Cardiac fibroblast (primary cell): ENCODE measurements at regions not wholly inside any gene's neighbourhood (a gene's known extent, or its start where the extent isn't known, plus 50 kb on each side); places are given as distances from the start of the nearest gene placed in this dataset.
"Not testable (repeated sequence)": the region's sequence is repeated elsewhere in the genome, so short reads cannot be mapped to it uniquely, and the experiment has no call there.

Source experiments
- DNase-seq, 2 donors: peaks; one replicate each; pipeline versions ENCODE4 v3.0.0 to v3.0.0-alpha.2; 2010; ENCODE audit warnings: low read depth in 2 of 2
- H3K4me3 ChIP-seq, 2 donors: replicated peaks in 1 of 2; 1 replicate in 1 of 2; 2 replicates in 1 of 2; pipeline ENCODE4 v1.5.1; 2011; ENCODE audit warnings: low read depth in 2 of 2, low read length in 2 of 2, mild to moderate bottlenecking in 2 of 2, moderate library complexity in 1 of 2
- CTCF ChIP-seq: IDR thresholded peaks from one replicate; pipeline ENCODE4 v1.5.1; 2011; ENCODE audit warnings: low read depth, mild to moderate bottlenecking, low read length, inconsistent platforms

GRCh38 chr12:114152890-114153289 lies 186.8 kb upstream of the RBM19 start:
- TF ChIP-seq CTCF = no peak
- DNase-seq = peak in 1 of 2 donors; percentile 19
- no peak overlapping the region for H3K4me3 ChIP-seq

GRCh38 chr12:114152066-114152465 lies 185.9 kb upstream of the RBM19 start:
- TF ChIP-seq CTCF = no peak
- DNase-seq = no peak
- no peak overlapping the region for H3K4me3 ChIP-seq

- not testable (repeated sequence) for H3K4me3 ChIP-seq, DNase-seq
Measured at GRCh38 chr12:114150584-114150983, 184.5 kb upstream of the RBM19 start.

- TF ChIP-seq CTCF = no peak
- no peak overlapping the region for H3K4me3 ChIP-seq
- DNase-seq = no peak
Measured at GRCh38 chr12:114141921-114142564, 175.9 kb upstream of the RBM19 start.

- no peak for TF ChIP-seq CTCF
- H3K4me3 ChIP-seq = no peak overlapping the region
- no peak for DNase-seq
Measured at GRCh38 chr12:114140576-114140975, 174.5 kb upstream of the RBM19 start.

- TF ChIP-seq CTCF = no peak
Measured at GRCh38 chr12:114136631-114137030, 170.5 kb upstream of the RBM19 start.

GRCh38 chr12:114134922-114135321 lies 168.8 kb upstream of the RBM19 start:
- no peak for TF ChIP-seq CTCF
- no peak for DNase-seq
- no peak overlapping the region for H3K4me3 ChIP-seq

More at GRCh38 chr12:114136631-114137030, 170.5 kb upstream of the RBM19 start:
- no peak overlapping the region for H3K4me3 ChIP-seq
- no peak for DNase-seq
